Activated CD4-positive, alpha-beta T cell treated with anti-CD3 and anti-CD28 coated beads, Interleukin-2, amount 10 ng/mL, durations not matched to agents 7 days and 5 days (primary cell): ENCODE measurements at regions not wholly inside any gene's neighbourhood (a gene's known extent, or its start where the extent isn't known, plus 50 kb on each side); places are given as distances from the start of the nearest gene placed in this dataset.
A peak's percentile ranks its signal among the peaks of the same experiment; 100 is the strongest.
"Not testable (repeated sequence)": the region's sequence is repeated elsewhere in the genome, so short reads cannot be mapped to it uniquely, and the experiment has no call there.

Source experiments
- CTCF ChIA-PET: fragments of 350-600 bp; sonication (Branson Sonifier 250); formaldehyde crosslinking; loops from one replicate; lab custom pipeline; 2021; ENCODE audit warnings: antibody characterized with exemption; lab: Charles Lee
- POLR2A ChIA-PET: fragments of 350-600 bp; sonication (Branson Sonifier 250); formaldehyde crosslinking; loops from one replicate; lab custom pipeline; 2021; ENCODE audit warnings: antibody characterized with exemption; lab: Charles Lee
- DNase-seq: peaks from one replicate; pipeline ENCODE4 v3.0.0-alpha.2; 2020
- H3K27ac Mint-ChIP-seq: one replicate; pipeline ENCODE4 v1.8.0; 2021; ENCODE audit warnings: mild to moderate bottlenecking, moderate library complexity, mixed read lengths
- H3K27me3 Mint-ChIP-seq: one replicate; pipeline ENCODE4 v1.8.0; 2021; ENCODE audit warnings: mixed read lengths
- H3K36me3 Mint-ChIP-seq: one replicate; pipeline ENCODE4 v1.8.0; 2021; ENCODE audit warnings: low read depth, mixed read lengths
- H3K4me1 Mint-ChIP-seq: one replicate; pipeline ENCODE4 v1.8.0; 2021; ENCODE audit warnings: mixed read lengths
- H3K4me3 Mint-ChIP-seq: one replicate; pipeline ENCODE4 v1.8.0; 2021; ENCODE audit warnings: mild to moderate bottlenecking, moderate library complexity, mixed read lengths
- H3K9me3 Mint-ChIP-seq: one replicate; pipeline ENCODE4 v1.8.0; 2021; ENCODE audit warnings: mixed read lengths

- peak overlapping the region; percentile 92 for H3K27ac Mint-ChIP-seq
- no peaks in the 10 kb centered on the region for H3K27me3 Mint-ChIP-seq
- H3K36me3 Mint-ChIP-seq, result peaks cover 3% of the 10 kb centered on the region
- no peak overlapping the region for H3K4me3 Mint-ChIP-seq
- ChIA-PET POLR2A (no interaction called here), CTCF (no interaction called here)
- peaks cover 9% of the 10 kb centered on the region for H3K4me1 Mint-ChIP-seq
- peaks cover 5% of the 10 kb centered on the region for H3K9me3 Mint-ChIP-seq
- peak; percentile 68 for DNase-seq
Measured at GRCh38 chr10:21372651-21373410, 152.7 kb downstream of the SKIDA1 start.

GRCh38 chr10:21369697-21370096 is 155.8 kb downstream of the SKIDA1 start:
- ChIA-PET CTCF (no interaction called here), POLR2A (no interaction called here)
- Mint-ChIP-seq H3K4me1 (peaks cover 9% of the 10 kb centered on the region), H3K4me3 (no peak overlapping the region), H3K27me3 (no peaks in the 10 kb centered on the region), H3K27ac (no peak overlapping the region), H3K9me3 (peaks cover 5% of the 10 kb centered on the region), H3K36me3 (peaks cover 3% of the 10 kb centered on the region)
- DNase-seq, result no peak

- DNase-seq, result no peak
- H3K27ac Mint-ChIP-seq, result no peak overlapping the region
- H3K4me1 Mint-ChIP-seq, result peaks cover 9% of the 10 kb centered on the region
- H3K36me3 Mint-ChIP-seq, result peaks cover 3% of the 10 kb centered on the region
- POLR2A ChIA-PET, result no interaction called here
- H3K4me3 Mint-ChIP-seq, result no peak overlapping the region
- CTCF ChIA-PET, result no interaction called here
- H3K9me3 Mint-ChIP-seq, result peaks cover 5% of the 10 kb centered on the region
- no peaks in the 10 kb centered on the region for H3K27me3 Mint-ChIP-seq
Measured at GRCh38 chr10:21368728-21369425, 156.6 kb downstream of the SKIDA1 start.

DNA sequence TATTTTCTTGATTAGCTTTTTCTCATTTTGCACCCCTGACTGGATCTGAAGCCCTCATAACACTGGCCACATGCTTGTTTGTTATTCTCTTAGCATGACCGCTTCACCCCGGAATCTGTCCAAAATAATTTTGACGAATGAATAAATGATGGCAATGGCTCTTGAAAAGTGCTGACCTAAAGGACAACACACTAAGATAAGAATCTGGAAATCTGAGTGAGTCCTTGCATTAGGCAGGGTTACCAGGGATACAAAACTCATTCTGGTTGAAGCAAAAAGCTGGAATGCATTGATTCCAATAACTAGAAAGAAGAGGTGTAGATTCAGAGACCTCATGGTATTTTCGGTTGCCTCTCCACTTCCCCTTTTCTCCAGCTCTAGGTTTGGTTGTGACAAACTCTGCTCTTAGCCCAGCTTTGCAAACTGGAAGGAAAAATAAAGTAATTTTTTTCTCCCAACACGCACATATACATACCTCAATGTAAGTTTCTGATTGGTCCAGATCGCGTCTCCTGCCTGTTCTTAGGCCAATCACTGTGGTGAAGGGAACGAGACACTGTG is 157.4 kb downstream of the SKIDA1 start:
- CTCF ChIA-PET, result no interaction called here
- H3K27me3 Mint-ChIP-seq, result no peaks in the 10 kb centered on the region
- no peak overlapping the region for H3K4me3 Mint-ChIP-seq

DNA sequence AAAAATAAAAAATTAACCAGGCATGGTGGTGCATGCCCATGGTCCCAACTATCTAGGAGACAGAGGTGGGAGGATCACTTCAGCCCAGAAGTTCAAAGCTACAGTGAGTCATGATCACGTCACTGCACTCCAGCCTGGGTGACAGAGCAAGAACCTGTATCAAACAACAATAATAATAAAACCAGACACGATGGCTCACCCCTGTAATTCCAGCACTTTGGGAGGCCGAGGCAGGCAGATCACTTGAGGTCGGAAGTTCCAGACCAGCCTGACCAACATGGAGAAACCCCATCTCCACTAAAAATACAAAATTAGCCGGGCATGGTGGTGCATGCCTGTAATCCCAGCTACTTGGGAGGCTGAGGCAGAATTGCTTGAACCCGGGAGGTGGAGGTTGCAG is 159.4 kb downstream of the SKIDA1 start:
- H3K27me3 Mint-ChIP-seq, DNase-seq, H3K4me3 Mint-ChIP-seq, H3K36me3 Mint-ChIP-seq, H3K27ac Mint-ChIP-seq, POLR2A ChIA-PET, H3K4me1 Mint-ChIP-seq, H3K9me3 Mint-ChIP-seq, CTCF ChIA-PET: not testable (repeated sequence)

More for the DNA sequence above, 157.4 kb downstream of the SKIDA1 start:
- DNase-seq, result no peak
- H3K9me3 Mint-ChIP-seq, result peaks cover 3% of the 10 kb centered on the region
- no peak overlapping the region for H3K27ac Mint-ChIP-seq
- peaks cover 7% of the 10 kb centered on the region for H3K4me1 Mint-ChIP-seq
- POLR2A ChIA-PET, result no interaction called here
- H3K36me3 Mint-ChIP-seq, result peaks cover 1% of the 10 kb centered on the region

- Mint-ChIP-seq H3K4me3 (no peak overlapping the region), H3K4me1 (no peaks in the 10 kb centered on the region), H3K27ac (no peak overlapping the region), H3K36me3 (no peaks in the 10 kb centered on the region), H3K9me3 (no peaks in the 10 kb centered on the region), H3K27me3 (no peaks in the 10 kb centered on the region)
- ChIA-PET CTCF (interaction anchor here (0.6 to 0.7 kb wide), 2 partner anchors 132 to 495 kb away, joined by 3 read pairs; no protein-coding TSS in a partner anchor), POLR2A (no interaction called here)
- no peak for DNase-seq
Measured at GRCh38 chr10:21364196-21365114, 161.0 kb downstream of the SKIDA1 start.

- H3K4me3 Mint-ChIP-seq, result no peak overlapping the region
- no peaks in the 10 kb centered on the region for H3K4me1 Mint-ChIP-seq
- H3K27me3 Mint-ChIP-seq, result no peaks in the 10 kb centered on the region
- CTCF ChIA-PET, result interaction anchor here (0.7 kb wide), 1 partner anchor 132 kb away, joined by 3 read pairs; no protein-coding TSS in a partner anchor
- H3K27ac Mint-ChIP-seq, result no peak overlapping the region
- no peaks in the 10 kb centered on the region for H3K36me3 Mint-ChIP-seq
- POLR2A ChIA-PET, result no interaction called here
- H3K9me3 Mint-ChIP-seq, result no peaks in the 10 kb centered on the region
- DNase-seq, result no peak
Measured at GRCh38 chr10:21363731-21364104, 161.8 kb downstream of the SKIDA1 start.

DNA sequence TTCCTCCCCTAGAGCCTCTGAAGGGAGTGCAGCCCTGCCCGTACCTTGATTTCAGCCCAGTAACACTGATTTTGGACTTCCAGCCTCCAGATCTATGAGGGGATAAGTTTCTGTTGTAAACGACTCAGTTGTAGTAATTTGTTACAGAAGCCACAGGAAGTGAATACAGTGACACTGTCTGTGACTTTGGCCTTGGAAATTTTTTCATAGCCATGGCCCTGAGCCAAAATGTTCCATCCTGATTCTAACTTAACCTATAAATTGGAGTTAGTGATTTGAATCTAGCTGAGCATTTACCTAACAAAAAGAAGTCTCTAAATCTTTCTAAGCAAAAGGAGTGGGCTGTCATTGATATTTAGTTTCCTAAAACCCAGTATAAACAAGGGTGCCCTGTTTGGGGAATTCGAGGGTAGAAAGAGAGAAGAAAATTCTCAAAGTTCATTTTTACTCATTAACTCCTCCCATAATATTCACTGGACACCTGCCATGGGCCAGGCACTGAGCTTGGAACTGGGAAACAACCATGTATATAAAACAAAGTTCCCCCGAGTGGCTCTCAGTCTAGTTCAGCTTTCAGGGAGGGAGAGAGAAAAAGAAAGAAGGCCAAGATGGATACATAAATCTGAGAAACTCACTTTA is 162.3 kb downstream of the SKIDA1 start:
- Mint-ChIP-seq H3K36me3 (no peaks in the 10 kb centered on the region), H3K9me3 (no peaks in the 10 kb centered on the region), H3K27me3 (no peaks in the 10 kb centered on the region), H3K4me1 (no peaks in the 10 kb centered on the region), H3K27ac (no peak overlapping the region), H3K4me3 (no peak overlapping the region)
- CTCF ChIA-PET, result no interaction called here
- DNase-seq, result no peak
- POLR2A ChIA-PET, result interaction anchor here (0.6 kb wide), 1 partner anchor 271 kb away, joined by 4 read pairs; no protein-coding TSS in a partner anchor

- H3K9me3 Mint-ChIP-seq, result no peaks in the 10 kb centered on the region
- CTCF ChIA-PET, result interaction anchor here (0.6 kb wide), 1 partner anchor 145 kb away, joined by 4 read pairs; no protein-coding TSS in a partner anchor
Measured at GRCh38 chr10:21359202-21359601, 166.3 kb downstream of the SKIDA1 start.

DNA sequence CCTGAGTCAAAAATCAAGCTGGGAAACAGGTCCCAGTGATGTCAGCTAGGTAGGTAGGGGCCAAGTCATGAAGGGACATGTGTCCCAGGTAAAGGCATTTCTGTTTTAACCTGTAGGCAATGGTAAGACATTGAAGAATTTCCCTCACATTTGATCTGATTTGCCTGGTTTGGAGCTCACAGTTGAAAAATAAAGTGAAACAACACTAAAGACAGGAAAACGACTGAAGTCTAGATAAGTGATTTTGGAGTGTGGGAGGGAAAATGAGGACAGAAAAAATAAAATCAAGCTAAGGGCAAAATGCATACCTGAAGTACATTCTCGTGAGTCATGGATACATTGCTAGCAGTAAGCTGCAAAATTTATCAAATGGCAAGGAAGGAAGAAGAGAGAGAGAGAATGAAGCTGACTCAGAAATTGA is 169.9 kb downstream of the SKIDA1 start:
- ChIA-PET POLR2A (no interaction called here), CTCF (no interaction called here)
- Mint-ChIP-seq H3K4me1 (no peaks in the 10 kb centered on the region), H3K36me3 (no peaks in the 10 kb centered on the region), H3K9me3 (no peaks in the 10 kb centered on the region), H3K4me3 (no peak overlapping the region), H3K27ac (no peak overlapping the region), H3K27me3 (no peaks in the 10 kb centered on the region)
- no peak for DNase-seq

More at GRCh38 chr10:21359202-21359601, 166.3 kb downstream of the SKIDA1 start:
- POLR2A ChIA-PET, result no interaction called here
- Mint-ChIP-seq H3K27me3 (no peaks in the 10 kb centered on the region), H3K4me3 (no peak overlapping the region), H3K4me1 (no peaks in the 10 kb centered on the region), H3K27ac (no peak overlapping the region), H3K36me3 (no peaks in the 10 kb centered on the region)
- DNase-seq, result no peak

- H3K36me3 Mint-ChIP-seq, result no peaks in the 10 kb centered on the region
Measured at GRCh38 chr10:21352886-21353285, 172.6 kb downstream of the SKIDA1 start.

DNA sequence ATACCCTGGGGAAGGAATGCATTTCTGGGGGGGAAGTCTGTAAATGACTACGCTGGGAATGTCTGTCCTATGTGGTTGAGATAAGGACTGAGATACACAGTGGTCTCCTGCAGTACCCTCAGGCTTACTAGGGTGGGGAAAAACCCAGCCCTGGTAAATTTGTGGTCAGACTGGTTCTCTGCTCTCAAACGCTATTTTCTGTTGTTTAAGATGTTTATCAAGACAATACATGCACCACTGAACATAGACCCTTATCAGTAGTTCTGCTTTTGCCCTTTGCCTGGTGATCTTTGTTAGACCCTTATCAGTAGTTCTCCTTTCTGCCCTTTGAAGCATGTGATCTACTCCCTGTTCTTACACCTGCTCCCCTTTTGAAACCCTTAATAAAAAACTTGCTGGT is 173.9 kb downstream of the SKIDA1 start:
- H3K4me3 Mint-ChIP-seq, DNase-seq, CTCF ChIA-PET, H3K9me3 Mint-ChIP-seq, H3K36me3 Mint-ChIP-seq, H3K27me3 Mint-ChIP-seq, POLR2A ChIA-PET, H3K27ac Mint-ChIP-seq, H3K4me1 Mint-ChIP-seq: not testable (repeated sequence)

More at GRCh38 chr10:21352886-21353285, 172.6 kb downstream of the SKIDA1 start:
- Mint-ChIP-seq H3K9me3 (no peaks in the 10 kb centered on the region), H3K27ac (no peak overlapping the region), H3K4me3 (no peak overlapping the region), H3K27me3 (no peaks in the 10 kb centered on the region), H3K4me1 (no peaks in the 10 kb centered on the region)
- no peak for DNase-seq
- CTCF ChIA-PET, result no interaction called here
- POLR2A ChIA-PET, result no interaction called here
